A673 (cell line): ENCODE measurements at regions not wholly inside any gene's neighbourhood (a gene's known extent, or its start where the extent isn't known, plus 50 kb on each side); places are given as distances from the start of the nearest gene placed in this dataset.
A peak's percentile ranks its signal among the peaks of the same experiment; 100 is the strongest.

Experiments used
- BruUV-seq: library from RNA; stranded (reverse); fragments of 400-500 nt; replicated peaks from 2 replicates; lab custom pipeline; 2021; lab: Mats Ljungman, UMichigan
- CTCF ChIA-PET: fragments of 300-600 bp; sonication (Branson Sonifier 250); formaldehyde crosslinking; loops from one replicate; lab custom pipeline; 2022; ENCODE audit warnings: antibody characterized with exemption; lab: Charles Lee
- POLR2A ChIA-PET: fragments of 300-600 bp; sonication (Branson Sonifier 250); formaldehyde crosslinking; loops from one replicate; lab custom pipeline; 2022; ENCODE audit warnings: antibody characterized with exemption; ENCODE audit not compliant: low non-redundant PET; lab: Charles Lee
- DNase-seq: peaks from one replicate; pipeline ENCODE4 v3.0.0-alpha.2; 2015; ENCODE audit warnings: low spot score
- H3K27ac ChIP-seq: fragments of 200-600 bp; sonication (generic); 2 replicates; pipeline ENCODE4 v1.5.1; 2016; ENCODE audit warnings: mixed run types, low read depth, mild to moderate bottlenecking, mixed read lengths, antibody characterized with exemption, low read length; ENCODE audit not compliant: poor library complexity, severe bottlenecking
- H3K27me3 ChIP-seq: fragments of 200-600 bp; sonication (generic); replicated peaks from 2 replicates; pipeline ENCODE4 v1.6.1; 2017; ENCODE audit warnings: mixed run types, low read depth, mild to moderate bottlenecking, mixed read lengths, antibody characterized with exemption, low read length; ENCODE audit not compliant: insufficient read depth, poor library complexity
- H3K36me3 ChIP-seq: fragments of 200-600 bp; sonication (generic); 2 replicates; pipeline ENCODE4 v1.6.1; 2016; ENCODE audit warnings: mixed run types, mild to moderate bottlenecking, mixed read lengths, antibody characterized with exemption, low read length; ENCODE audit not compliant: insufficient read depth, poor library complexity, severe bottlenecking
- H3K4me1 ChIP-seq: fragments of 200-600 bp; sonication (generic); 2 replicates; pipeline ENCODE4 v1.6.1; 2017; ENCODE audit warnings: mixed run types, mild to moderate bottlenecking, mixed read lengths, antibody characterized with exemption, low read length; ENCODE audit not compliant: insufficient read depth, poor library complexity, severe bottlenecking
- H3K4me3 ChIP-seq: fragments of 200-600 bp; sonication (generic); 2 replicates; pipeline ENCODE4 v1.5.1; 2016; ENCODE audit warnings: low read depth, mixed run types, mild to moderate bottlenecking, mixed read lengths, low read length; ENCODE audit not compliant: poor library complexity, severe bottlenecking
- H3K9me3 ChIP-seq: fragments of 200-600 bp; sonication (generic); 2 replicates; pipeline ENCODE4 v1.6.1; 2016; ENCODE audit warnings: mixed run types, low read depth, mild to moderate bottlenecking, mixed read lengths, antibody characterized with exemption, low read length; ENCODE audit not compliant: poor library complexity, severe bottlenecking
- EZH2 ChIP-seq: fragments of 200-600 bp; sonication (generic); IDR thresholded peaks from 2 replicates; pipeline ENCODE4 v1.6.1; 2017; ENCODE audit warnings: borderline replicate concordance, low read depth, mild to moderate bottlenecking, mixed read lengths, antibody characterized with exemption, low read length; ENCODE audit not compliant: poor library complexity, severe bottlenecking
- intact Hi-C: fragments of 100-400 bp; cut with micrococcal nuclease; formaldehyde crosslinking; loops from one replicate; pipeline ENCODE4 v1.10.0; 2022; ENCODE audit not compliant: unreplicated experiment
- TF ChIP-seq, protein P1 (sequence below): fragments of 300-800, 200-600 bp; sonication (generic); conservative IDR thresholded peaks from 2 replicates; pipeline ENCODE4 v1.5.1; 2017; ENCODE audit warnings: low read depth, mild to moderate bottlenecking, antibody characterized with exemption, low read length, moderate library complexity, mixed read lengths

GRCh38 chr12:68451261-68452077 lies 119.3 kb upstream of the MDM1 start:
- Histone ChIP-seq H3K27me3 (no peaks in the 10 kb centered on the region), H3K4me1 (peaks cover 60% of the 10 kb centered on the region), H3K4me3 (peak overlapping the region; percentile 8), H3K27ac (no peak overlapping the region), H3K36me3 (no peaks in the 10 kb centered on the region), H3K9me3 (no peaks in the 10 kb centered on the region)
- DNase-seq, result peak; percentile 88
- intact Hi-C loops, result no loop called here
- no TSS peak for BruUV-seq
- ChIA-PET POLR2A (no interaction called here), CTCF (no interaction called here)
- TF ChIP-seq, protein P1, sequence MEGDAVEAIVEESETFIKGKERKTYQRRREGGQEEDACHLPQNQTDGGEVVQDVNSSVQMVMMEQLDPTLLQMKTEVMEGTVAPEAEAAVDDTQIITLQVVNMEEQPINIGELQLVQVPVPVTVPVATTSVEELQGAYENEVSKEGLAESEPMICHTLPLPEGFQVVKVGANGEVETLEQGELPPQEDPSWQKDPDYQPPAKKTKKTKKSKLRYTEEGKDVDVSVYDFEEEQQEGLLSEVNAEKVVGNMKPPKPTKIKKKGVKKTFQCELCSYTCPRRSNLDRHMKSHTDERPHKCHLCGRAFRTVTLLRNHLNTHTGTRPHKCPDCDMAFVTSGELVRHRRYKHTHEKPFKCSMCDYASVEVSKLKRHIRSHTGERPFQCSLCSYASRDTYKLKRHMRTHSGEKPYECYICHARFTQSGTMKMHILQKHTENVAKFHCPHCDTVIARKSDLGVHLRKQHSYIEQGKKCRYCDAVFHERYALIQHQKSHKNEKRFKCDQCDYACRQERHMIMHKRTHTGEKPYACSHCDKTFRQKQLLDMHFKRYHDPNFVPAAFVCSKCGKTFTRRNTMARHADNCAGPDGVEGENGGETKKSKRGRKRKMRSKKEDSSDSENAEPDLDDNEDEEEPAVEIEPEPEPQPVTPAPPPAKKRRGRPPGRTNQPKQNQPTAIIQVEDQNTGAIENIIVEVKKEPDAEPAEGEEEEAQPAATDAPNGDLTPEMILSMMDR, result no peak
- no peak for TF ChIP-seq EZH2

- TF ChIP-seq, protein P1, result no peak
- TF ChIP-seq EZH2, result no peak
- Histone ChIP-seq H3K27me3 (no peaks in the 10 kb centered on the region), H3K4me1 (peaks cover 59% of the 10 kb centered on the region), H3K9me3 (no peaks in the 10 kb centered on the region), H3K4me3 (peak overlapping the region; percentile 8), H3K36me3 (no peaks in the 10 kb centered on the region), H3K27ac (no peak overlapping the region)
- intact Hi-C loops, result no loop called here
- no peak for DNase-seq
- POLR2A ChIA-PET, result interaction anchor here (0.6 kb wide), 1 partner anchor 12 kb away, joined by 3 read pairs; no protein-coding TSS in a partner anchor
- CTCF ChIA-PET, result no interaction called here
- BruUV-seq, result no TSS peak
Measured at GRCh38 chr12:68452078-68452715, 120.0 kb upstream of the MDM1 start.

- POLR2A ChIA-PET, result no interaction called here
- Histone ChIP-seq H3K27ac (no peak overlapping the region), H3K27me3 (no peaks in the 10 kb centered on the region), H3K4me1 (peaks cover 49% of the 10 kb centered on the region), H3K36me3 (no peaks in the 10 kb centered on the region), H3K4me3 (no peak overlapping the region), H3K9me3 (no peaks in the 10 kb centered on the region)
- intact Hi-C loops, result no loop called here
- CTCF ChIA-PET, result no interaction called here
- no peak for DNase-seq
- no TSS peak for BruUV-seq
- no peak for TF ChIP-seq EZH2
- TF ChIP-seq, protein P1, result no peak
Measured at GRCh38 chr12:68453278-68453677, 121.1 kb upstream of the MDM1 start.
